Activated B cell treated with CpG ODN at 0.5 μM for 24 hours (primary cell): ENCODE measurements at regions not wholly inside any gene's neighbourhood (a gene's known extent, or its start where the extent isn't known, plus 50 kb on each side); places are given as distances from the start of the nearest gene placed in this dataset.
"Not testable (repeated sequence)": the region's sequence is repeated elsewhere in the genome, so short reads cannot be mapped to it uniquely, and the experiment has no call there.

Experiments used
- ATAC-seq: fragments of 200-7000 bp; cut with Tn5 transposase; one replicate; pipeline ENCODE4 v1.10.0; 2021; ENCODE audit warnings: low read depth, mild to moderate bottlenecking, moderate library complexity
- CTCF ChIA-PET: fragments of 350-600 bp; sonication (Branson Sonifier 250); formaldehyde crosslinking; loops from one replicate; lab custom pipeline; 2021; ENCODE audit warnings: antibody characterized with exemption; lab: Charles Lee
- POLR2A ChIA-PET: fragments of 350-600 bp; sonication (Branson Sonifier 250); formaldehyde crosslinking; loops from one replicate; lab custom pipeline; 2021; ENCODE audit warnings: antibody characterized with exemption; lab: Charles Lee
- DNase-seq: peaks from one replicate; pipeline ENCODE4 v3.0.0; 2022
- H3K27ac Mint-ChIP-seq: one replicate; pipeline ENCODE4 v1.8.0; 2020; ENCODE audit warnings: mixed read lengths
- H3K27me3 Mint-ChIP-seq: one replicate; pipeline ENCODE4 v1.8.0; 2021; ENCODE audit warnings: mixed read lengths
- H3K36me3 Mint-ChIP-seq: one replicate; pipeline ENCODE4 v1.8.0; 2021; ENCODE audit warnings: low read depth, mixed read lengths
- H3K4me1 Mint-ChIP-seq: one replicate; pipeline ENCODE4 v1.8.0; 2021; ENCODE audit warnings: mixed read lengths
- H3K4me3 Mint-ChIP-seq: one replicate; pipeline ENCODE4 v1.8.0; 2020; ENCODE audit warnings: mild to moderate bottlenecking, mixed read lengths
- H3K9me3 Mint-ChIP-seq: one replicate; pipeline ENCODE4 v1.8.0; 2020; ENCODE audit warnings: mixed read lengths
- intact Hi-C: fragments of 100-400 bp; cut with micrococcal nuclease; formaldehyde crosslinking; loops from one replicate; pipeline ENCODE4 v1.15.1; 2024
- TF ChIP-seq, protein P1 (sequence below): fragments of 200-600 bp; IDR thresholded peaks from one replicate; pipeline ENCODE4 v1.8.0; 2022; ENCODE audit warnings: antibody characterized with exemption, mild to moderate bottlenecking

DNA sequence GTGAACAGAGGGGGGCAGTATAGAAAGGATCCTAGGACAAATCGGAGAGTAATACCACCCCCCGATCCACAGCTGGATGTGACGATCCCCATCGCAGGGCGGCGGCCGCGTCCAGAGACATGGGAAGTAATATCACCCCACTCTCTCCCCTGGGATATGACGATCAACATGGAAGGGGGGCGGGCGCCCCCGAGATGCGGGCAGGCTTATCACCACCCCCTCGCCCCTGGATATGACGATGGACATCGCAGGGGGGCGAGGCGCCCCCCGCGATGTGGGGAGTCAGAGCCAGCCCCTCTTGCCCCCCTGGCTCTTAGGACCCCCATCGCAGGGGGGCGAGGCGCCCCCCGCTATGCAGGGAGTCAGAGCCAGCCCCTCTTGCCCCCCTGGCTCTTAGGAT lies 120.4 kb upstream of the OSBPL11 start:
- H3K27ac Mint-ChIP-seq: no peak overlapping the region
- no peaks in the 10 kb centered on the region for H3K36me3 Mint-ChIP-seq
- DNase-seq (no peak), ATAC-seq (no peak)
- no peaks in the 10 kb centered on the region for H3K9me3 Mint-ChIP-seq
- CTCF ChIA-PET: no interaction called here
- H3K4me3 Mint-ChIP-seq: no peak overlapping the region
- H3K27me3 Mint-ChIP-seq: no peaks in the 10 kb centered on the region
- TF ChIP-seq, protein P1, sequence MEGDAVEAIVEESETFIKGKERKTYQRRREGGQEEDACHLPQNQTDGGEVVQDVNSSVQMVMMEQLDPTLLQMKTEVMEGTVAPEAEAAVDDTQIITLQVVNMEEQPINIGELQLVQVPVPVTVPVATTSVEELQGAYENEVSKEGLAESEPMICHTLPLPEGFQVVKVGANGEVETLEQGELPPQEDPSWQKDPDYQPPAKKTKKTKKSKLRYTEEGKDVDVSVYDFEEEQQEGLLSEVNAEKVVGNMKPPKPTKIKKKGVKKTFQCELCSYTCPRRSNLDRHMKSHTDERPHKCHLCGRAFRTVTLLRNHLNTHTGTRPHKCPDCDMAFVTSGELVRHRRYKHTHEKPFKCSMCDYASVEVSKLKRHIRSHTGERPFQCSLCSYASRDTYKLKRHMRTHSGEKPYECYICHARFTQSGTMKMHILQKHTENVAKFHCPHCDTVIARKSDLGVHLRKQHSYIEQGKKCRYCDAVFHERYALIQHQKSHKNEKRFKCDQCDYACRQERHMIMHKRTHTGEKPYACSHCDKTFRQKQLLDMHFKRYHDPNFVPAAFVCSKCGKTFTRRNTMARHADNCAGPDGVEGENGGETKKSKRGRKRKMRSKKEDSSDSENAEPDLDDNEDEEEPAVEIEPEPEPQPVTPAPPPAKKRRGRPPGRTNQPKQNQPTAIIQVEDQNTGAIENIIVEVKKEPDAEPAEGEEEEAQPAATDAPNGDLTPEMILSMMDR: no peak
- H3K4me1 Mint-ChIP-seq: peaks cover 2% of the 10 kb centered on the region
- intact Hi-C loops: no loop called here
- POLR2A ChIA-PET: no interaction called here

DNA sequence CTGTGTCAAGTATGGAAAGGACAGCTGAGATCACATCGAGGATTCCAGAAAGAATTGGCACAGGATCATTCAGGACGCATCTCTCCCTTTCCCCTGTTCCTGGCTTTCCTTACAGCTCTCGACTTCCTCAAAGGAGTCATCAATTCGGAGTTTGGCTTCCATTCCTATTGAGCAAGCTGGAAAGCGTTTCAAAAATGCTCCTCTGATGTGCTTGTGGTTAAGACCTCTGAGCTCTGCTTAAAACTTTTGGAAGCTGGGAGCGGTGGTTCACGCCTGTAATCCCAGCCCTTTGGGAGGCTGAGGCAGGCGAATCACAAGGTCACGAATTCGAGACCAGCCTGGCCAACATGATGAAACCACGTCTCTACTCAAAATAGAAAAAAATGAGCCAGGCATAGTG lies 136.9 kb upstream of the OSBPL11 start:
- ATAC-seq, POLR2A ChIA-PET, CTCF ChIA-PET, H3K36me3 Mint-ChIP-seq, H3K27me3 Mint-ChIP-seq, H3K4me1 Mint-ChIP-seq, DNase-seq, H3K9me3 Mint-ChIP-seq, H3K4me3 Mint-ChIP-seq, intact Hi-C loops, H3K27ac Mint-ChIP-seq: not testable (repeated sequence)

DNA sequence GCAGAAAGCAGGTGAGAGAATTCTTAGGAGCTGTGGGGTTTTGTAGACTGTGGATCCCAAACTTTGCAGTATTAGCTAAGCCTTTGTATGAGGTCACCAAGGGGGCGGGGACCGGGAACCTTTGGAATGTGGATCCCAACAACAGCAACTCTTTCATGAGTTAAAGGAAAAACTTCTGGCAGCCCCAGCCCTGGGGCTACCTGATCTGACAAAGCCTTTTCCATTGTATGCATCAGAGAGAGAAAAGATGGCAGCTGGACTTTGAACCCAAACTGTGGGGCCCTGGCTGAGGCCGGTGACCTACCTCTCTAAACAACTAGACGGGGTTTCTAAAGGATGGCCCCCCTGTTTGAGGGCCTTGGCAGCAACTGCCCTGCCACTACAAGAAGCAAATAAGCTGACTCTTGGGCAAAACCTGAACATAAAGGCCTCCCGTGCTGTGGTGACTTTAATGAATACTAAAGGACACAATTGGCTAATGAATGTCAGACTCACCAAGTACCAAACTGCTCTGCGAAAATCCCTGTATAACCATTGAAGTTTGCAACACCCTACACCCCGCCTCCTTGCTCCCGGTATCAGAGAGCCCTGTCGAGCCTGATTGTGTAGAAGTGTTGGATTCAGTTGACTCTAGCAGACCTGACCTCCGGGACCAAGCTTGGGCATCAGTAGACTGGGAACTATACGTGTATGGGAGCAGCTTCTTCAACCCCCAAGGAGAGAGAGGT lies 146.9 kb upstream of the OSBPL11 start:
- CTCF ChIA-PET: interaction anchor here (0.5 kb wide), 1 partner anchor 160 kb away, joined by 3 read pairs; no protein-coding TSS in a partner anchor
- intact Hi-C loops, H3K27me3 Mint-ChIP-seq, H3K4me1 Mint-ChIP-seq, H3K36me3 Mint-ChIP-seq, H3K27ac Mint-ChIP-seq, H3K4me3 Mint-ChIP-seq, POLR2A ChIA-PET, DNase-seq, ATAC-seq, H3K9me3 Mint-ChIP-seq: not testable (repeated sequence)

DNA sequence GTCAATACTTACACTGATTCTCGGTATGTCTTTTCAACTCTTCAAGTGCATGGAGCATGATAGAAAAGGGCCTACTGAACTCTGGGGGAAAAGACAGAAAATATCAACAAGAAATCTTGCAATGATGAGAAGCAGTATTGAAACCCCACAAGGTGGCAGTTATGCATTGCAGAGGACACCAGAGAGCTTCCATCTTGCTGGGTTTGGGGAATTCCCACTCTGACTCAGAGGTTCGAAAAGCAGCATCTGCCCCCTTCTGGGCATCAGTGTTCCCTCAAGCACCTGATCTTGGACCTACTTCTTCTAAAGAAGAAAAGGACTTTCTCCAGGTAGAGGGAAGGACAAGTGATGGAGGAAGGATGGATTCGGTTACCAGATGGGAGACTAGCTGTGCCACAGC lies 147.5 kb upstream of the OSBPL11 start:
- intact Hi-C loops, H3K27me3 Mint-ChIP-seq, H3K4me3 Mint-ChIP-seq, H3K4me1 Mint-ChIP-seq, POLR2A ChIA-PET, H3K27ac Mint-ChIP-seq, H3K36me3 Mint-ChIP-seq, DNase-seq, H3K9me3 Mint-ChIP-seq: not testable (repeated sequence)
- CTCF ChIA-PET: interaction anchor here (0.5 kb wide), 1 partner anchor 160 kb away, joined by 3 read pairs; no protein-coding TSS in a partner anchor
- ATAC-seq: peak; percentile 64

DNA sequence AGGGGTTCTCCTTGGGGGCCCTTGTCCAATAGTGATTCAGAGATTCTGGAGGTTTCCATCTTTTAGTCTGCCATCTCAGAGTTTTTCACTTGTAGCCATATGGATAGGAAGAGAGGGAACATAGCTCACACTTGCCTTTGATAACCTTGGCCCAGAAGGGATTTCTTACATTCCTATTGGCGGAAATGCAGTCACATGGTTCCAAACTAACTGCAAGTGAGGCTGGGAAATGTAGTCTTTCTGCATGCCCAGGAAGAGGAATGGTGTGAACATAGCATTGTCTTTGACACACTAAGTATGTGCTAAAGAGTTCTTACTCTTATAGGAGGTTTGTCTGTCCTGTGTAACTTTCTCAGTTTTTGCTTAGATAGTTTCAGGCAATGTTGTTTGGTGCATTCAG lies 161.8 kb upstream of the OSBPL11 start:
- H3K4me3 Mint-ChIP-seq, ATAC-seq, H3K4me1 Mint-ChIP-seq, intact Hi-C loops, H3K27me3 Mint-ChIP-seq, H3K27ac Mint-ChIP-seq, DNase-seq, POLR2A ChIA-PET, CTCF ChIA-PET, H3K9me3 Mint-ChIP-seq, H3K36me3 Mint-ChIP-seq: not testable (repeated sequence)

DNA sequence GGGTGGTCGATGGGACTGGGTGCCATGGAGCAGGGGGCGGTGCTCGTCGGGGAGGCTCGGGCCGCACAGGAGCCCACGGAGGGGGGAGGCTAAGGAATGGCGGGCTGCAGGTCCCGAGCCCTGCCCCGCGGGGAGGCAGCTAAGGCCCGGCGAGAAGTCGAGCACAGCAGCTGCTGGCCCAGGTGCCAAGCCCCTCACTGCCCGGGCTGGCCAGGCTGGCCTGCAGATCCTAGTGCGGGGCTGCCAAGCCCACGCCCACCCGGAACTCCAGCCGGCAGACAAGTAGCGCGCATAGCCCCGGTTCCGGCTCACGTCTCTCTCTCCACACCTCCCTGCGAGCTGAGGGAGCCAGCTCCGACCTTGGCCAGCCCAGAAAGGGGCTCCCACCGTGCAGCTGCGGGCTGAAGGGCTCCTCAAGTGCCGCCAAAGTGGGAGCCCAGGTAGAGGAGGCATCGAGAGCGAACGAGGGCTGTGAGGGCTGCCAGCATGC lies 163.4 kb upstream of the OSBPL11 start:
- H3K36me3 Mint-ChIP-seq, H3K4me1 Mint-ChIP-seq, H3K27me3 Mint-ChIP-seq, CTCF ChIA-PET, H3K4me3 Mint-ChIP-seq, DNase-seq, H3K27ac Mint-ChIP-seq, POLR2A ChIA-PET, ATAC-seq, H3K9me3 Mint-ChIP-seq, intact Hi-C loops: not testable (repeated sequence)

DNA sequence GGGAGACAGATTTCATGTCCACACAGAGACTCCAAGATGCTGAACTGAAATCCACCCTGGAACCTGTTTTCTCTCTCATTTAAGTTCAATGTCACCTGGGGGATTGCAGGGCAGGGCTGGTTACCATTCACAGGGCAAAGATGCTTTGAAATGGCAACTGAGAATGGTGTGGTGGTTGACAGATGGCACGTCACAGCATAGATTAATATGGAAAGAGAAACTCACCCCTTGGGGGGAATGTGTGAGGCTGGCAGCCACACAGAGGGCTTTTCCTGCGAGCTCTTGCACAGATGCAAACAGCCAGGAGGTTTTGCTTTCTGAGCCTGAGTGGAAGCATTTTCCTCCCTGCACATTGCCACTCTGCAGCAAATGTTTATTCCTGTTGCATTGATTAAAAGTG lies 167.3 kb upstream of the OSBPL11 start:
- H3K27me3 Mint-ChIP-seq: peaks cover 14% of the 10 kb centered on the region
- H3K36me3 Mint-ChIP-seq, H3K4me3 Mint-ChIP-seq, DNase-seq, intact Hi-C loops, CTCF ChIA-PET, H3K27ac Mint-ChIP-seq, ATAC-seq, POLR2A ChIA-PET, H3K4me1 Mint-ChIP-seq, H3K9me3 Mint-ChIP-seq: not testable (repeated sequence)

DNA sequence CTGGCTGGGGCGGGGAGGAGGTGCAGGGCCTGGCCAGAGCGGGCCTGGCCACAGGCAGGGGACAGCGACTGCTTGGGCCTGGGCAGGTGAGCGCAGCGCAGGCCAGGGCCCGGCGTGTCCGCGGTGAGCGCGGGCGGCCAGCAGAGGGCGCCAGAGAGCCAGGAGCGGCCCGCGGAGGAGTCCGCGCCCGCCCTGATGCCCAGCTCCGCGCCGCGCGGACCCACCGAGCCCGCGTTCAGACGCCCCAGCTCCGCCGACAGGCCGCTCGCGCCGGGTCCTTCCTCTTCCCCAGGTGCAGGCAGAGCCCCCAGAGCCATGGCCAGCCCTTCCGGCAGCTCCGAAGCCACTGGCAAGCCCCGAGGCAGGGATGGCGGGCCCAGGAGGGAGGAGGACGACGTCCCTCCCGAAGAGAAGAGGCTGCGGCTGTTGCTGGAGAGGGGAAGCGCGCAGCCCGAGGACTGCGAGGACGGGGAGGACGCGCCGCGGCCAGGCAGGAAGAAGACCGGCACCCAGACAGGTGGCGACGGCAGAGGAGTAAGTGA lies 171.1 kb upstream of the OSBPL11 start:
- H3K36me3 Mint-ChIP-seq, H3K4me1 Mint-ChIP-seq, ATAC-seq, H3K9me3 Mint-ChIP-seq, H3K27ac Mint-ChIP-seq, POLR2A ChIA-PET: not testable (repeated sequence)
- intact Hi-C loops: loop anchor here (5.0 kb wide), 1 partner anchor 621 kb away; no protein-coding TSS in a partner anchor
- Mint-ChIP-seq H3K27me3 (peaks cover 12% of the 10 kb centered on the region), H3K4me3 (peak overlapping the region; percentile 66)
- CTCF ChIA-PET: interaction anchor here (0.6 kb wide), 1 partner anchor 462 kb away, joined by 3 read pairs; no protein-coding TSS in a partner anchor
- DNase-seq: peak; percentile 65

DNA sequence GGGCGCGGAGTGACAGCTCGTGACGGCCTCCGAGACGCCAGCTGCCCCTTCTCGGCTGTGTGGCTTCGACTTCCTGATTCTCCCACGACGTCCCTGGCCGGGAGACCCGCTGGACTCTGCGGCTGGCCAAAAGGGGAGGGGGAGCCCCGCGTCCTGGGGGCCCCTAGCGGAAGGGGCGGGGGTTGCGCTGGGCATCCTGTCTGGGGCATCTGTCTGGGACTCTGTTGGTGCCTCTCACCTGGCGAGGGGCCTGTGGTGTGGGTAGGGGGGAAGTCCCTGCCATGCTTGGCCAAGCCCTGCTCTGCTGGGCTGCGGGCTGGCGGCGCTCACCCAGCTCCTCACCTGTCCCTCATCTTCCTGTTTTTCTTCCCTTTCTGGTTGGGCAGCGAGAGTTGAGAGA lies 171.6 kb upstream of the OSBPL11 start:
- ATAC-seq: peak; percentile 34
- H3K4me1 Mint-ChIP-seq, DNase-seq, H3K27ac Mint-ChIP-seq, H3K36me3 Mint-ChIP-seq, H3K9me3 Mint-ChIP-seq, POLR2A ChIA-PET: not testable (repeated sequence)
- CTCF ChIA-PET: interaction anchor here (0.6 kb wide), 1 partner anchor 461 kb away, joined by 3 read pairs; no protein-coding TSS in a partner anchor
- intact Hi-C loops: loop anchor here (5.0 kb wide), 1 partner anchor 620 kb away; no protein-coding TSS in a partner anchor
- Mint-ChIP-seq H3K27me3 (peaks cover 12% of the 10 kb centered on the region), H3K4me3 (peak overlapping the region; percentile 79)
